ENCODE measurements at regions not wholly inside any gene's neighbourhood (a gene's known extent, or its start where the extent isn't known, plus 50 kb on each side); places are given as distances from the start of the nearest gene placed in this dataset.

GRCh38 chr5:114658194-114658593 is 296.3 kb downstream of the KCNN2 start:
- H3K36me3 ChIP-seq (ENCODE audit: control insufficient read depth in 4 of 4, insufficient read depth in 4 of 4, low read length in 4 of 4), result no peaks in the 10 kb centered on the region
- DNase-seq, result no peak
- H3K4me3 ChIP-seq, result no peak overlapping the region
- no peaks in the 10 kb centered on the region for H3K4me1 ChIP-seq (ENCODE audit: control insufficient read depth in 5 of 5, insufficient read depth in 5 of 5, low read length in 5 of 5)
- H3K9ac ChIP-seq (ENCODE audit: insufficient read depth in 1 of 2, low read length in 2 of 2), result no peak overlapping the region
- 35 to 51% methylated on average over 1 of the region's 1 CpG for WGBS, 2 donors
- TF ChIP-seq, protein P1, sequence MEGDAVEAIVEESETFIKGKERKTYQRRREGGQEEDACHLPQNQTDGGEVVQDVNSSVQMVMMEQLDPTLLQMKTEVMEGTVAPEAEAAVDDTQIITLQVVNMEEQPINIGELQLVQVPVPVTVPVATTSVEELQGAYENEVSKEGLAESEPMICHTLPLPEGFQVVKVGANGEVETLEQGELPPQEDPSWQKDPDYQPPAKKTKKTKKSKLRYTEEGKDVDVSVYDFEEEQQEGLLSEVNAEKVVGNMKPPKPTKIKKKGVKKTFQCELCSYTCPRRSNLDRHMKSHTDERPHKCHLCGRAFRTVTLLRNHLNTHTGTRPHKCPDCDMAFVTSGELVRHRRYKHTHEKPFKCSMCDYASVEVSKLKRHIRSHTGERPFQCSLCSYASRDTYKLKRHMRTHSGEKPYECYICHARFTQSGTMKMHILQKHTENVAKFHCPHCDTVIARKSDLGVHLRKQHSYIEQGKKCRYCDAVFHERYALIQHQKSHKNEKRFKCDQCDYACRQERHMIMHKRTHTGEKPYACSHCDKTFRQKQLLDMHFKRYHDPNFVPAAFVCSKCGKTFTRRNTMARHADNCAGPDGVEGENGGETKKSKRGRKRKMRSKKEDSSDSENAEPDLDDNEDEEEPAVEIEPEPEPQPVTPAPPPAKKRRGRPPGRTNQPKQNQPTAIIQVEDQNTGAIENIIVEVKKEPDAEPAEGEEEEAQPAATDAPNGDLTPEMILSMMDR (IDR thresholded peaks at IDR 0.05; ENCODE audit: control extremely low read depth, extremely low read depth), result no peak
- no peaks in the 10 kb centered on the region for H3K9me3 ChIP-seq (ENCODE audit: control insufficient read depth in 4 of 4, insufficient read depth in 3 of 4, low read length in 3 of 4)
- H3K27me3 ChIP-seq (ENCODE audit: control insufficient read depth in 3 of 3, insufficient read depth in 3 of 3, low read length in 2 of 3), result no peaks in the 10 kb centered on the region
- H3K27ac ChIP-seq (ENCODE audit: low read depth in 1 of 2, low read length in 1 of 2), result no peak overlapping the region
- peak; percentile 68 for ATAC-seq (ENCODE audit: insufficient read depth, low FRiP score)

DNA sequence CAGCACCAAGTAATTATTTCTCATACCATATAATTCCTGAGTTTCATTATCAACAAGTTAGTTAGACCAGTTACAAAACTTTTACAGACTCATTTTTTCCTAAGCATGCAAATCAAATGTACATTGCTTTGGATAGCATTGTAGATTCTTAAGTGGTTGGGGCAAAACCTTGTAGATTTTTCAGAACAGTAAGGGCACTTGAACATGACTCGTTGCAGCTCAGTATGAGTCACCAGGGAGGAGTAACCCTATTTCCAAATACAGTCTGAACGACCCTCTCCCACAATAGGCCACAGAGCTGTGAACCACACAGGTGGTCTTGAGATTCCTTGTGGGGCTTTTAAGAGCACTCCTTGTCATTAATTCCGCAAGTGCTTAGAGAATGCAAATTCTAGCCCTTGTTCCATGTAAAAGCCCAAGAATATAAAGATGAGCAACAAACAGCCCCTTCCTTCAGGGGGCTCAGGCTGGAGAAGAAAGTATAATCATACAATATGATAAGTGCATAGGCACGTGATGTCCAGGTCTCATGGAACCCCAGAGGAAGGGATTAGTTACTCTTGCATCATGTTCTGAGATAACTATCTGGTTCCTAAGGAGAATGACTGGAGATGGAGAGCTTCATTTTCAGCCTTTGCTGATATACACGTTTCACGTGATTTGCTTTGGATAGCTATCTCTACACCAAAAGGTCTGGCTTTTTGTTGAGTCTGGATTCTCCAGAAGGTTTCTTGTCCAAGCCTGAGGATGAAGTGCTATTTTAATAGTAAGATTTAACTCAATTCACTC is 295.7 kb downstream of the KCNN2 start:
- Histone ChIP-seq H3K27ac (ENCODE audit: low read depth in 1 of 2, low read length in 1 of 2) (no peak overlapping the region), H3K27me3 (ENCODE audit: control insufficient read depth in 3 of 3, insufficient read depth in 3 of 3, low read length in 2 of 3) (no peaks in the 10 kb centered on the region), H3K9ac (ENCODE audit: insufficient read depth in 1 of 2, low read length in 2 of 2) (no peak overlapping the region), H3K36me3 (ENCODE audit: control insufficient read depth in 4 of 4, insufficient read depth in 4 of 4, low read length in 4 of 4) (no peaks in the 10 kb centered on the region), H3K4me3 (no peak overlapping the region), H3K9me3 (ENCODE audit: control insufficient read depth in 4 of 4, insufficient read depth in 3 of 4, low read length in 3 of 4) (no peaks in the 10 kb centered on the region), H3K4me1 (ENCODE audit: control insufficient read depth in 5 of 5, insufficient read depth in 5 of 5, low read length in 5 of 5) (no peaks in the 10 kb centered on the region)
- 65 to 73% methylated on average over 6 of the region's 6 CpGs for WGBS, 2 donors
- ATAC-seq (ENCODE audit: insufficient read depth, low FRiP score) (peak; percentile 12), DNase-seq (peak in 1 of 3 donors; percentile 1)
- TF ChIP-seq, protein P1 (IDR thresholded peaks at IDR 0.05; ENCODE audit: control extremely low read depth, extremely low read depth), result no peak

DNA sequence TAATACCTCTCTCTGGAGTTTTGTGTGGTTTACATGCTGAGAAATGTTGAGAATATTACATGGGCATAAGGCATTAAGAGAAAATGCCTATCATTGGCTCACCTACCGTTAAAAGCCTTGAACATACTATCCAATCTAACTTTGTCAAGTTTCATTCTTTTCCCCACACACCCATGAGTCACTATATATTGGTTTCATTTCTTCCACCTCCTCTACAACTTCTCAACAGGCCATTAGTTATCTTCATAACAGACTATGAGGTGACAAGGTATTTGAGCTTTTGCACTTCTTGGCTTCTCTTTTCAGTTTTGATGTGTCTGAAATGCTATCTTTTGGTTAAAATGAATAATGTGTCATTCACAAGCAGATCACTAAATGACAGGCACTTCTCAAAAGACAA is 288.0 kb downstream of the KCNN2 start:
- H3K27me3 ChIP-seq (ENCODE audit: control insufficient read depth in 3 of 3, insufficient read depth in 3 of 3, low read length in 2 of 3), result no peaks in the 10 kb centered on the region
- no peaks in the 10 kb centered on the region for H3K9me3 ChIP-seq (ENCODE audit: control insufficient read depth in 4 of 4, insufficient read depth in 3 of 4, low read length in 3 of 4)
- no peak overlapping the region for H3K9ac ChIP-seq (ENCODE audit: insufficient read depth in 1 of 2, low read length in 2 of 2)
- no peak overlapping the region for H3K27ac ChIP-seq (ENCODE audit: low read depth in 1 of 2, low read length in 1 of 2)
- ATAC-seq (ENCODE audit: insufficient read depth, low FRiP score) (no peak), DNase-seq (no peak)
- 80 to 81% methylated on average over 1 of the region's 1 CpG for WGBS, 2 donors
- TF ChIP-seq, protein P1 (IDR thresholded peaks at IDR 0.05; ENCODE audit: control extremely low read depth, extremely low read depth), result no peak
- no peaks in the 10 kb centered on the region for H3K36me3 ChIP-seq (ENCODE audit: control insufficient read depth in 4 of 4, insufficient read depth in 4 of 4, low read length in 4 of 4)
- no peaks in the 10 kb centered on the region for H3K4me1 ChIP-seq (ENCODE audit: control insufficient read depth in 5 of 5, insufficient read depth in 5 of 5, low read length in 5 of 5)
- no peak overlapping the region for H3K4me3 ChIP-seq

GRCh38 chr5:114648940-114649339 is 287.1 kb downstream of the KCNN2 start:
- H3K9ac ChIP-seq (ENCODE audit: insufficient read depth in 1 of 2, low read length in 2 of 2), result no peak overlapping the region
- no peaks in the 10 kb centered on the region for H3K27me3 ChIP-seq (ENCODE audit: control insufficient read depth in 3 of 3, insufficient read depth in 3 of 3, low read length in 2 of 3)
- no peaks in the 10 kb centered on the region for H3K4me1 ChIP-seq (ENCODE audit: control insufficient read depth in 5 of 5, insufficient read depth in 5 of 5, low read length in 5 of 5)
- no peak overlapping the region for H3K27ac ChIP-seq (ENCODE audit: low read depth in 1 of 2, low read length in 1 of 2)
- WGBS, 2 donors, result 84 to 89% methylated on average over 2 of the region's 2 CpGs
- DNase-seq (no peak), ATAC-seq (ENCODE audit: insufficient read depth, low FRiP score) (no peak)
- no peaks in the 10 kb centered on the region for H3K36me3 ChIP-seq (ENCODE audit: control insufficient read depth in 4 of 4, insufficient read depth in 4 of 4, low read length in 4 of 4)
- TF ChIP-seq, protein P1 (IDR thresholded peaks at IDR 0.05; ENCODE audit: control extremely low read depth, extremely low read depth), result no peak
- no peak overlapping the region for H3K4me3 ChIP-seq
- H3K9me3 ChIP-seq (ENCODE audit: control insufficient read depth in 4 of 4, insufficient read depth in 3 of 4, low read length in 3 of 4), result no peaks in the 10 kb centered on the region

All from lung (tissue), 11 donors.